ENCODE measurements at regions not wholly inside any gene's neighbourhood (a gene's known extent, or its start where the extent isn't known, plus 50 kb on each side); places are given as distances from the start of the nearest gene placed in this dataset.

DNA sequence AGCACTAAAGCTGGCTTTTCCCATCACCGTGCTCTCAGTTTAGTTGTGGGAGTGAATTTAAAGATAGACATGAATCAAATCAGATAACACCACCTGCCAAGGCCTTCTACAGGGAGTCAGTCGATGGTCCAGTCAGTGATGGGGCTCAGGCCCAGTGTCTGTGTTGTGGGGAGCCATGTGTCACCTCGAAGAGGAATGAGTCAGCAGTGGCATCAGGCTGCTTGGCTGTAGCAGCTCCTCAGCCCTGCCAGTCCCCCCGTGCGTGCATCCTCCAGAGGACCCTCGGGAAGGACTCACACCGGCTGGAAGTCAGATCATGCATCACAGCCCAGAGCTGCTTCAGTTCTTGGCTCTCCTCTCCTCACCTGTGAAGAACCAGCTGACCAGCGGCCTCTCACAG is 420.4 kb upstream of the RAB6C start:
- TF ChIP-seq CTCF (IDR thresholded peaks at IDR 0.05) = no peak
- no peak for TF ChIP-seq POLR2A (IDR thresholded peaks at IDR 0.05)
- TF ChIP-seq POLR2AphosphoS5 (IDR thresholded peaks at IDR 0.05) = no peak

Data from prostate gland (tissue), 2 donors.